Natural killer cell (primary cell): ENCODE measurements at regions not wholly inside any gene's neighbourhood (a gene's known extent, or its start where the extent isn't known, plus 50 kb on each side); places are given as distances from the start of the nearest gene placed in this dataset.
"Not testable (repeated sequence)": the region's sequence is repeated elsewhere in the genome, so short reads cannot be mapped to it uniquely, and the experiment has no call there.

Experiments
- ATAC-seq, 3 donors: fragments of 150-1000 bp in 2 of 3; fragments of 200-7000 bp in 1 of 3; cut with Tn5 transposase; 1 replicate in 1 of 3; 2 replicates in 2 of 3; pipeline ENCODE4 v1.10.0; 2021; ENCODE audit warnings: mild to moderate bottlenecking in 2 of 3, moderate library complexity in 2 of 3
- DNase-seq, 2 donors: peaks; one replicate each; pipeline versions ENCODE4 v3.0.0 to v3.0.0-alpha.2; 2013 to 2021; ENCODE audit warnings: mixed read lengths in 1 of 2
- H3K27ac ChIP-seq: one replicate; pipeline ENCODE4 v1.5.1; 2013; ENCODE audit warnings: mild to moderate bottlenecking, low read length
- H3K27me3 ChIP-seq: one replicate; pipeline ENCODE4 v1.6.1; 2013; ENCODE audit warnings: low read length; ENCODE audit not compliant: control insufficient read depth, insufficient read depth
- H3K36me3 ChIP-seq: one replicate; pipeline ENCODE4 v1.6.1; 2013; ENCODE audit warnings: low read length; ENCODE audit not compliant: control insufficient read depth, insufficient read depth
- H3K4me1 ChIP-seq: one replicate; pipeline ENCODE4 v1.6.1; 2013; ENCODE audit warnings: low read length; ENCODE audit not compliant: control insufficient read depth, insufficient read depth
- H3K4me3 ChIP-seq: one replicate; pipeline ENCODE4 v1.5.1; 2013; ENCODE audit warnings: low read length
- H3K9me3 ChIP-seq: one replicate; pipeline ENCODE4 v1.6.1; 2013; ENCODE audit warnings: low read length; ENCODE audit not compliant: control insufficient read depth, insufficient read depth
- H3K27ac Mint-ChIP-seq, 2 donors: one replicate each; pipeline ENCODE4 v1.8.0; 2022; ENCODE audit warnings: mild to moderate bottlenecking in 2 of 2, mixed read lengths in 2 of 2, moderate library complexity in 1 of 2
- H3K27me3 Mint-ChIP-seq, 2 donors: one replicate each; pipeline ENCODE4 v1.8.0; 2022; ENCODE audit warnings: low read depth in 2 of 2, mixed read lengths in 2 of 2
- H3K36me3 Mint-ChIP-seq: one replicate; pipeline ENCODE4 v1.8.0; 2022; ENCODE audit warnings: mixed read lengths
- H3K4me1 Mint-ChIP-seq, 2 donors: one replicate each; pipeline ENCODE4 v1.8.0; 2022; ENCODE audit warnings: mixed read lengths in 2 of 2
- H3K4me3 Mint-ChIP-seq: one replicate; pipeline ENCODE4 v1.8.0; 2022; ENCODE audit warnings: mild to moderate bottlenecking, moderate library complexity, mixed read lengths
- H3K9me3 Mint-ChIP-seq, 2 donors: one replicate each; pipeline ENCODE4 v1.8.0; 2022; ENCODE audit warnings: mixed read lengths in 2 of 2
- WGBS: methylation state at CpG from one replicate; pipeline ENCODE4 v1.1.7; 2013; ENCODE audit warnings: missing lambda C conversion rate; ENCODE audit not compliant: insufficient coverage; 5-methylcytosine and 5-hydroxymethylcytosine counted together
- intact Hi-C: fragments of 100-400 bp; cut with micrococcal nuclease; formaldehyde crosslinking; loops from one replicate; pipeline ENCODE4 v1.14.2; 2022
- TF ChIP-seq, protein P1 (sequence below): fragments of 200-600 bp; IDR thresholded peaks from one replicate; pipeline ENCODE4 v1.8.0; 2022; ENCODE audit warnings: antibody characterized with exemption

- Histone ChIP-seq H3K27me3 (no peaks in the 10 kb centered on the region), H3K4me1 (no peaks in the 10 kb centered on the region), H3K36me3 (no peaks in the 10 kb centered on the region), H3K9me3 (no peaks in the 10 kb centered on the region), H3K4me3 (no peak overlapping the region), H3K27ac (no peak overlapping the region)
- Mint-ChIP-seq H3K27ac (no peak overlapping the region), H3K4me3 (no peak overlapping the region), H3K4me1 (no peaks in the 10 kb centered on the region), H3K27me3 (peaks cover 2 to 34% of the 10 kb centered on the region in 2 donors), H3K36me3 (no peaks in the 10 kb centered on the region), H3K9me3 (no peaks in the 10 kb centered on the region)
- no peak for ATAC-seq
- TF ChIP-seq, protein P1, sequence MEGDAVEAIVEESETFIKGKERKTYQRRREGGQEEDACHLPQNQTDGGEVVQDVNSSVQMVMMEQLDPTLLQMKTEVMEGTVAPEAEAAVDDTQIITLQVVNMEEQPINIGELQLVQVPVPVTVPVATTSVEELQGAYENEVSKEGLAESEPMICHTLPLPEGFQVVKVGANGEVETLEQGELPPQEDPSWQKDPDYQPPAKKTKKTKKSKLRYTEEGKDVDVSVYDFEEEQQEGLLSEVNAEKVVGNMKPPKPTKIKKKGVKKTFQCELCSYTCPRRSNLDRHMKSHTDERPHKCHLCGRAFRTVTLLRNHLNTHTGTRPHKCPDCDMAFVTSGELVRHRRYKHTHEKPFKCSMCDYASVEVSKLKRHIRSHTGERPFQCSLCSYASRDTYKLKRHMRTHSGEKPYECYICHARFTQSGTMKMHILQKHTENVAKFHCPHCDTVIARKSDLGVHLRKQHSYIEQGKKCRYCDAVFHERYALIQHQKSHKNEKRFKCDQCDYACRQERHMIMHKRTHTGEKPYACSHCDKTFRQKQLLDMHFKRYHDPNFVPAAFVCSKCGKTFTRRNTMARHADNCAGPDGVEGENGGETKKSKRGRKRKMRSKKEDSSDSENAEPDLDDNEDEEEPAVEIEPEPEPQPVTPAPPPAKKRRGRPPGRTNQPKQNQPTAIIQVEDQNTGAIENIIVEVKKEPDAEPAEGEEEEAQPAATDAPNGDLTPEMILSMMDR, result no peak
- no peak for DNase-seq
- intact Hi-C loops, result no loop called here
- 87% methylated on average over 6 of the region's 6 CpGs for WGBS
These were observed 525.0 kb upstream of the NRP1 start for GRCh38 chr10:33859319-33860022.

DNA sequence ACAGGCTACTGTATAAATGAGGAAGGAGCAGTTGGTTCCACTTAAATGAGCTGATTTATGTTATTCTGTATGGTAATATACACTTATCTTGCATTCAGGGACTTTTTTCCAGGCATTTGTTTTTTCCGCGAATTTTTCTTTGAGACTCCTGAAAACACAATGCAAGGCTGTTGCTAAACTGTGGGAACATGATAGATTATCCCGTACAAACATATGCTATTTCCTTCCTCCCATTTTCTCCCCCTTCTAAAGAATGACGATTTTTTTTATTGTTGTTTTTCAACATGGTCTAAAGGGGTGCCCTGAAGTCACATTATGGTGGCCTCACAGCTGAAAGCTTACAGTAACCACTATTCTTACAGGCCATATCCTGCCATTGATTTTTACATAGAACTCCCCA is 523.9 kb upstream of the NRP1 start:
- Mint-ChIP-seq H3K27ac (no peak overlapping the region), H3K4me3 (no peak overlapping the region), H3K27me3 (peaks cover 6 to 42% of the 10 kb centered on the region in 2 donors), H3K9me3 (no peaks in the 10 kb centered on the region), H3K36me3 (no peaks in the 10 kb centered on the region), H3K4me1 (no peaks in the 10 kb centered on the region)
- intact Hi-C loops, result no loop called here
- H3K27ac ChIP-seq, result no peak overlapping the region
- ATAC-seq (no peak), DNase-seq (no peak)
- H3K9me3 ChIP-seq, result no peaks in the 10 kb centered on the region
- WGBS, result 25% methylated on average over 3 of the region's 4 CpGs
- H3K4me3 ChIP-seq, result no peak overlapping the region
- no peaks in the 10 kb centered on the region for H3K27me3 ChIP-seq
- TF ChIP-seq, protein P1, result no peak
- no peaks in the 10 kb centered on the region for H3K4me1 ChIP-seq
- no peaks in the 10 kb centered on the region for H3K36me3 ChIP-seq

DNA sequence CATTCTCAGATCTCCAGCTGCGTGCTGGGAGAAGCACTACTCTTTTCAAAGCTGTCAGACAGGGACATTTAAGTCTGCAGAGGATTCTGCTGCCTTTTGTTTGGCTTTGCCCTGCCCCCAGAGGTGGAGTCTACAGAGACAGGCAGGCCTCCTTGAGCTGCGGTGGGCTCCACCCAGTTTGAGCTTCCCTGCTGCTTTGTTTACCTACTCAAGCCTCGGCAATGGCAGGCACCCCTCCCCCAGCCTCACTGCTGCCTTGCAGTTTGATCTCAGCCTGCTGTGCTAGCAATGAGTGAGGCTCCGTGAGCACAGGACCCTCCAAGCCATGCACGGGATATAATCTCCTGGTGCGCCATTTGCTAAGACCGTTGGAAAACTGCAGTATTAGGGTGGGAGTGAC is 518.8 kb upstream of the NRP1 start:
- H3K36me3 Mint-ChIP-seq, H3K27me3 ChIP-seq, H3K4me3 Mint-ChIP-seq, H3K27ac Mint-ChIP-seq, DNase-seq, H3K27ac ChIP-seq, H3K4me1 ChIP-seq, H3K4me1 Mint-ChIP-seq, intact Hi-C loops, H3K9me3 Mint-ChIP-seq, H3K36me3 ChIP-seq, H3K9me3 ChIP-seq, H3K4me3 ChIP-seq, ATAC-seq: not testable (repeated sequence)
- WGBS, result 88% methylated on average over 7 of the region's 7 CpGs
- peaks cover 12 to 47% of the 10 kb centered on the region in 2 donors for H3K27me3 Mint-ChIP-seq

- ATAC-seq, result no peak
- H3K36me3 ChIP-seq, result no peaks in the 10 kb centered on the region
- Mint-ChIP-seq H3K36me3 (no peaks in the 10 kb centered on the region), H3K9me3 (no peaks in the 10 kb centered on the region), H3K4me1 (peaks cover 0 to 5% of the 10 kb centered on the region in 2 donors), H3K27me3 (peaks cover 6 to 7% of the 10 kb centered on the region in 2 donors), H3K27ac (no peak overlapping the region), H3K4me3 (no peak overlapping the region)
- H3K27ac ChIP-seq, result no peak overlapping the region
- H3K27me3 ChIP-seq, result no peaks in the 10 kb centered on the region
- intact Hi-C loops, result no loop called here
- no peak overlapping the region for H3K4me3 ChIP-seq
- no peaks in the 10 kb centered on the region for H3K9me3 ChIP-seq
- no peak for DNase-seq
- 84% methylated on average over 3 of the region's 3 CpGs for WGBS
- TF ChIP-seq, protein P1, result no peak
- no peaks in the 10 kb centered on the region for H3K4me1 ChIP-seq
These were observed 508.9 kb upstream of the NRP1 start for GRCh38 chr10:33843379-33843778.
